Breast epithelium (tissue), 4 donors: ENCODE measurements at regions not wholly inside any gene's neighbourhood (a gene's known extent, or its start where the extent isn't known, plus 50 kb on each side); places are given as distances from the start of the nearest gene placed in this dataset.

ENCODE experiments used
- DNase-seq, 2 donors: peaks; one replicate each; pipeline ENCODE4 v3.0.0-alpha.2; 2019; ENCODE audit warnings: low spot score in 2 of 2
- H3K27ac ChIP-seq, 2 donors: fragments of 200-600 bp; sonication (generic) in 1 of 2; one replicate each; pipeline ENCODE4 v1.5.1; 2016 to 2019; ENCODE audit warnings: mild to moderate bottlenecking in 1 of 2
- H3K27me3 ChIP-seq, 2 donors: fragments of 200-600 bp; sonication (generic) in 1 of 2; one replicate each; pipeline versions ENCODE4 v1.5.1 to v1.6.0; 2017 to 2019; ENCODE audit warnings: control low read depth in 1 of 2, mild to moderate bottlenecking in 1 of 2
- H3K36me3 ChIP-seq: fragments of 200-600 bp; one replicate; pipeline ENCODE4 v1.5.1; 2019
- H3K4me1 ChIP-seq, 2 donors: fragments of 200-600 bp; sonication (generic); one replicate each; pipeline ENCODE4 v1.5.1; 2016 to 2019; ENCODE audit warnings: control low read depth in 1 of 2
- H3K4me3 ChIP-seq, 3 donors: fragments of 200-600 bp; sonication (generic); 1 replicate in 2 of 3; 2 replicates in 1 of 3; pipeline ENCODE4 v1.5.1; 2016 to 2019; ENCODE audit warnings: mild to moderate bottlenecking in 3 of 3, moderate library complexity in 2 of 3
- H3K9me3 ChIP-seq, 2 donors: fragments of 200-600 bp; sonication (generic) in 1 of 2; one replicate each; pipeline ENCODE4 v1.5.1; 2016 to 2019; ENCODE audit warnings: control low read depth in 1 of 2
- CTCF ChIP-seq, 3 donors: fragments of 450-650 bp; IDR thresholded peaks; one replicate each; pipeline ENCODE4 v1.5.1; 2016 to 2017; ENCODE audit warnings: antibody characterized with exemption in 3 of 3, mild to moderate bottlenecking in 3 of 3, moderate library complexity in 3 of 3
- POLR2A ChIP-seq: fragments of 450-650 bp; IDR thresholded peaks from one replicate; pipeline ENCODE4 v1.6.1; 2016; ENCODE audit warnings: antibody characterized with exemption, mild to moderate bottlenecking, moderate library complexity
- POLR2AphosphoS5 ChIP-seq, 3 donors: sonication (generic); formaldehyde crosslinking; IDR thresholded peaks; one replicate each; pipeline ENCODE4 v1.6.1; 2017; ENCODE audit warnings: antibody characterized with exemption in 3 of 3
- intact Hi-C: fragments of 100-400 bp; cut with DNase I; formaldehyde crosslinking; loops from one replicate; pipeline ENCODE4 v1.15.1; 2023; ENCODE audit warnings: low total_unique reads

- H3K4me1 ChIP-seq: no peaks in the 10 kb centered on the region
- H3K4me3 ChIP-seq: no peak overlapping the region
- no peak overlapping the region for H3K27ac ChIP-seq
- no peak for DNase-seq
- H3K27me3 ChIP-seq: no peaks in the 10 kb centered on the region
- H3K9me3 ChIP-seq: no peaks in the 10 kb centered on the region
- H3K36me3 ChIP-seq: no peaks in the 10 kb centered on the region
- intact Hi-C loops: no loop called here
- TF ChIP-seq POLR2AphosphoS5 (IDR thresholded peaks at IDR 0.05) (no peak), CTCF (IDR thresholded peaks at IDR 0.05) (no peak), POLR2A (no peak)
Observed at GRCh38 chr3:18250991-18251390, 174.1 kb downstream of the SATB1 start.

- no peaks in the 10 kb centered on the region for H3K27me3 ChIP-seq
- no peaks in the 10 kb centered on the region for H3K4me1 ChIP-seq
- TF ChIP-seq POLR2A (no peak), POLR2AphosphoS5 (IDR thresholded peaks at IDR 0.05) (no peak), CTCF (IDR thresholded peaks at IDR 0.05) (no peak)
- H3K9me3 ChIP-seq: no peaks in the 10 kb centered on the region
- intact Hi-C loops: no loop called here
- DNase-seq: no peak
- H3K36me3 ChIP-seq: no peaks in the 10 kb centered on the region
- H3K27ac ChIP-seq: no peak overlapping the region
- no peak overlapping the region for H3K4me3 ChIP-seq
Observed at GRCh38 chr3:18249126-18249525, 176.0 kb downstream of the SATB1 start.

GRCh38 chr3:18247776-18248310 lies 177.3 kb downstream of the SATB1 start:
- H3K4me1 ChIP-seq: no peaks in the 10 kb centered on the region
- no peaks in the 10 kb centered on the region for H3K9me3 ChIP-seq
- DNase-seq: no peak
- no peak for TF ChIP-seq CTCF (IDR thresholded peaks at IDR 0.05)
- TF ChIP-seq POLR2A: no peak
- TF ChIP-seq POLR2AphosphoS5 (IDR thresholded peaks at IDR 0.05): no peak
- no peaks in the 10 kb centered on the region for H3K27me3 ChIP-seq
- no peak overlapping the region for H3K27ac ChIP-seq
- H3K4me3 ChIP-seq: no peak overlapping the region
- intact Hi-C loops: no loop called here
- H3K36me3 ChIP-seq: no peaks in the 10 kb centered on the region

GRCh38 chr3:18247139-18247695 lies 177.9 kb downstream of the SATB1 start:
- H3K4me1 ChIP-seq: no peaks in the 10 kb centered on the region
- no peaks in the 10 kb centered on the region for H3K9me3 ChIP-seq
- intact Hi-C loops: no loop called here
- H3K27ac ChIP-seq: no peak overlapping the region
- H3K36me3 ChIP-seq: no peaks in the 10 kb centered on the region
- no peak for TF ChIP-seq POLR2A
- TF ChIP-seq POLR2AphosphoS5 (IDR thresholded peaks at IDR 0.05): no peak
- no peak for TF ChIP-seq CTCF (IDR thresholded peaks at IDR 0.05)
- no peak overlapping the region for H3K4me3 ChIP-seq
- no peak for DNase-seq
- H3K27me3 ChIP-seq: no peaks in the 10 kb centered on the region

- Histone ChIP-seq H3K27me3 (no peaks in the 10 kb centered on the region), H3K9me3 (no peaks in the 10 kb centered on the region), H3K27ac (no peak overlapping the region), H3K4me1 (no peaks in the 10 kb centered on the region), H3K36me3 (no peaks in the 10 kb centered on the region), H3K4me3 (no peak overlapping the region)
- no peak for DNase-seq
- TF ChIP-seq POLR2A (no peak), CTCF (IDR thresholded peaks at IDR 0.05) (no peak), POLR2AphosphoS5 (IDR thresholded peaks at IDR 0.05) (no peak)
- intact Hi-C loops: no loop called here
Observed at GRCh38 chr3:18246336-18247060, 178.6 kb downstream of the SATB1 start.
